ENCODE measurements at regions not wholly inside any gene's neighbourhood (a gene's known extent, or its start where the extent isn't known, plus 50 kb on each side); places are given as distances from the start of the nearest gene placed in this dataset.
A peak's percentile ranks its signal among the peaks of the same experiment; 100 is the strongest.

DNA sequence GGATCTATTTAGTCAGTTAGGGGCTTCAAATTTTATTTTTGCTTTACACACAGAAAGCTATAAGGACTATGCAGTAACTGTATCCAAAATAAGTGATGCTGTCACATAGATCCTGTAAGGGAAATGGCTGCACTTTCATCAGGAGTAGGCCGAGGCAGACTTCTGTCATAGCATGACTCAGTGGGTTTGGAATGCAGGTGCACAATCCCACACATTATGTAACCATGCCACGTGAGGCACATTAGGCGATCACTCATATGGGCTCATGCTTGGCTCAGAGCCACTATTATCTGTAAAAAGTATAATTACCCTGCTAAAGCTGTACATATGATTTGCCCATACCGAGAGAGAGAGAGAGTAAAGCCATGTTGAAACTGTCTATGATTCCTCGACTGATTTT is 1189.4 kb upstream of the EYS start:
- H3K36me3 ChIP-seq (ENCODE audit: low read depth), result no peaks in the 10 kb centered on the region
- H4K20me1 ChIP-seq (ENCODE audit: insufficient read depth), result no peaks in the 10 kb centered on the region
- intact Hi-C loops (cut with micrococcal nuclease; ENCODE audit: unreplicated experiment), result no loop called here
- BruUV-seq (replicated peaks), result no TSS peak
- no peak overlapping the region for H2AFZ ChIP-seq
- H3K79me2 ChIP-seq (ENCODE audit: low read depth), result no peaks in the 10 kb centered on the region
- no peaks in the 10 kb centered on the region for H3K4me1 ChIP-seq (replicated peaks; ENCODE audit: insufficient read depth)
- ChIA-PET POLR2A (ENCODE audit: unreplicated experiment) (no interaction called here), CTCF (no interaction called here)
- no peaks in the 10 kb centered on the region for H3K27me3 ChIP-seq (ENCODE audit: insufficient read depth, low read depth)
- no peak overlapping the region for H3K4me3 ChIP-seq
- no peak for TF ChIP-seq EZH2 (IDR thresholded peaks at IDR 0.05; ENCODE audit: low read depth)
- TF ChIP-seq, protein P1, sequence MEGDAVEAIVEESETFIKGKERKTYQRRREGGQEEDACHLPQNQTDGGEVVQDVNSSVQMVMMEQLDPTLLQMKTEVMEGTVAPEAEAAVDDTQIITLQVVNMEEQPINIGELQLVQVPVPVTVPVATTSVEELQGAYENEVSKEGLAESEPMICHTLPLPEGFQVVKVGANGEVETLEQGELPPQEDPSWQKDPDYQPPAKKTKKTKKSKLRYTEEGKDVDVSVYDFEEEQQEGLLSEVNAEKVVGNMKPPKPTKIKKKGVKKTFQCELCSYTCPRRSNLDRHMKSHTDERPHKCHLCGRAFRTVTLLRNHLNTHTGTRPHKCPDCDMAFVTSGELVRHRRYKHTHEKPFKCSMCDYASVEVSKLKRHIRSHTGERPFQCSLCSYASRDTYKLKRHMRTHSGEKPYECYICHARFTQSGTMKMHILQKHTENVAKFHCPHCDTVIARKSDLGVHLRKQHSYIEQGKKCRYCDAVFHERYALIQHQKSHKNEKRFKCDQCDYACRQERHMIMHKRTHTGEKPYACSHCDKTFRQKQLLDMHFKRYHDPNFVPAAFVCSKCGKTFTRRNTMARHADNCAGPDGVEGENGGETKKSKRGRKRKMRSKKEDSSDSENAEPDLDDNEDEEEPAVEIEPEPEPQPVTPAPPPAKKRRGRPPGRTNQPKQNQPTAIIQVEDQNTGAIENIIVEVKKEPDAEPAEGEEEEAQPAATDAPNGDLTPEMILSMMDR (conservative IDR thresholded peaks at IDR 0.05), result no peak
- peak in 1 of 2 experiments; percentile 9 for DNase-seq
- H3K9me3 ChIP-seq (ENCODE audit: insufficient read depth, low read depth), result peaks cover 4% of the 10 kb centered on the region; the same call in 1 of the 2 replicates
- no peak overlapping the region for H3K4me2 ChIP-seq
- H3K27ac ChIP-seq, result no peak overlapping the region
- H3K9me2 ChIP-seq (ENCODE audit: insufficient read depth), result no peaks in the 10 kb centered on the region
- no peaks in the 10 kb centered on the region for H3F3A ChIP-seq (ENCODE audit: insufficient read depth, low read depth)

DNA sequence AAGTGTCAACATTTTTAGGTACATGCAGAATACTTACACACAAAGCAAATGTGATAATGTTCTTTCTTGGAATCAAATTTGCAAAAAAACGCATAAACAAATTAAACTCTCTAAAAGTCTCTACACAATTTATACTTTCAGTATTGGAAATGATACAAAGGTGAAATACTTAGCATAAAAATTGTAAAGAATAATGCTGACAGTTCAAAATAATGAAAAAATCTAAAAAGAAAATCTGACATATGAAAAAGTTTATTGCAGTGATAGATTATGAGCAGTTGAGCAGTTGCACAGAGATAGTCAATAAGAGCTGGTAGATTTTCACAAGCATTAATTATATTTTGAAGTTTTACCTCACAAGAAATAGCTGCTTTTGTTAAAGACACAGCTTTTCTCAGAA is 1176.4 kb upstream of the EYS start:
- intact Hi-C loops (cut with micrococcal nuclease; ENCODE audit: unreplicated experiment), result no loop called here
- no TSS peak for BruUV-seq (replicated peaks)

DNA sequence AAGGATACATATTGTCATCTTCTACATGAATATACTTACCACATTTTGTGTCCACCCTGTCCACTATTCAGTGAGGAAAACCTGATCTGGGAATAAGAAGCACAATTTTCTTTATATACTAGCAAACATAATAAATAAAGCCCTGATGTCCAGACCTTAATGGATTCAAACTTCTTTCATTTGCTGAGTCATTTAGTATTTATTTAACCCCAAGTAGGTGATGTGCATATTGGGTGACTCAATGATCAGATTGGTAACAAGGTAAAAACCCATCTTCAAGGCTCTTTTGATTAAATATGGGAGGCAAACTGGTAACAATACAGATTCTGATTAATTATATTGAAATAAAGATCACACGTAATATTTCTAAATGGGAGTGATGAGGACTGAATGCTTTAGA is 1159.8 kb upstream of the EYS start:
- no peak for DNase-seq
- Histone ChIP-seq H3K4me2 (no peak overlapping the region), H3K9me2 (ENCODE audit: insufficient read depth) (no peaks in the 10 kb centered on the region), H3K79me2 (ENCODE audit: low read depth) (no peaks in the 10 kb centered on the region), H3K27ac (no peak overlapping the region), H2AFZ (no peak overlapping the region), H3K9me3 (ENCODE audit: insufficient read depth, low read depth) (no peaks in the 10 kb centered on the region; the same call in 1 of the 2 replicates), H3K4me1 (replicated peaks; ENCODE audit: insufficient read depth) (no peaks in the 10 kb centered on the region; the same call in 1 of the 2 replicates), H4K20me1 (ENCODE audit: insufficient read depth) (no peaks in the 10 kb centered on the region), H3K4me3 (no peak overlapping the region), H3F3A (ENCODE audit: insufficient read depth, low read depth) (no peaks in the 10 kb centered on the region), H3K27me3 (ENCODE audit: insufficient read depth, low read depth) (no peaks in the 10 kb centered on the region), H3K36me3 (ENCODE audit: low read depth) (no peaks in the 10 kb centered on the region)
- POLR2A ChIA-PET (ENCODE audit: unreplicated experiment), result no interaction called here
- intact Hi-C loops (cut with micrococcal nuclease; ENCODE audit: unreplicated experiment), result no loop called here
- CTCF ChIA-PET, result no interaction called here
- TF ChIP-seq EZH2 (IDR thresholded peaks at IDR 0.05; ENCODE audit: low read depth), result no peak
- TF ChIP-seq, protein P1 (conservative IDR thresholded peaks at IDR 0.05), result no peak
- BruUV-seq (replicated peaks), result no TSS peak

More for the DNA sequence above, 1176.4 kb upstream of the EYS start:
- no peak overlapping the region for H2AFZ ChIP-seq
- H3K79me2 ChIP-seq (ENCODE audit: low read depth), result no peaks in the 10 kb centered on the region
- no peak overlapping the region for H3K4me2 ChIP-seq
- H3K36me3 ChIP-seq (ENCODE audit: low read depth), result no peaks in the 10 kb centered on the region
- CTCF ChIA-PET, result no interaction called here
- TF ChIP-seq, protein P1 (conservative IDR thresholded peaks at IDR 0.05), result no peak
- no peak for TF ChIP-seq EZH2 (IDR thresholded peaks at IDR 0.05; ENCODE audit: low read depth)
- H3F3A ChIP-seq (ENCODE audit: insufficient read depth, low read depth), result no peaks in the 10 kb centered on the region
- H3K4me1 ChIP-seq (replicated peaks; ENCODE audit: insufficient read depth), result no peaks in the 10 kb centered on the region
- no peaks in the 10 kb centered on the region for H3K27me3 ChIP-seq (ENCODE audit: insufficient read depth, low read depth)
- no peaks in the 10 kb centered on the region; the same call in 1 of the 2 replicates for H3K9me2 ChIP-seq (ENCODE audit: insufficient read depth)
- no peaks in the 10 kb centered on the region for H3K9me3 ChIP-seq (ENCODE audit: insufficient read depth, low read depth)
- no peak overlapping the region for H3K4me3 ChIP-seq
- DNase-seq, result no peak
- no peaks in the 10 kb centered on the region for H4K20me1 ChIP-seq (ENCODE audit: insufficient read depth)
- no peak overlapping the region for H3K27ac ChIP-seq
- POLR2A ChIA-PET (ENCODE audit: unreplicated experiment), result no interaction called here

All from PC-9 (cell line).